HUDEP-2 (cell line): ENCODE measurements at regions not wholly inside any gene's neighbourhood (a gene's known extent, or its start where the extent isn't known, plus 50 kb on each side); places are given as distances from the start of the nearest gene placed in this dataset.
A peak's percentile ranks its signal among the peaks of the same experiment; 100 is the strongest.
"Not testable (repeated sequence)": the region's sequence is repeated elsewhere in the genome, so short reads cannot be mapped to it uniquely, and the experiment has no call there.

Experiments
- DNase-seq, 76 experiments: peaks; one replicate each; lab custom pipeline; 2025; ENCODE audit not compliant: unreplicated experiment in 76 of 76; lab: John Stamatoyannopoulos, UW

GRCh38 chr18:33826151-33826550, 248.1 kb downstream of the ASXL3 start:
- no peak for DNase-seq

GRCh38 chr18:33821503-33821902, 243.5 kb downstream of the ASXL3 start:
- no peak for DNase-seq

DNA sequence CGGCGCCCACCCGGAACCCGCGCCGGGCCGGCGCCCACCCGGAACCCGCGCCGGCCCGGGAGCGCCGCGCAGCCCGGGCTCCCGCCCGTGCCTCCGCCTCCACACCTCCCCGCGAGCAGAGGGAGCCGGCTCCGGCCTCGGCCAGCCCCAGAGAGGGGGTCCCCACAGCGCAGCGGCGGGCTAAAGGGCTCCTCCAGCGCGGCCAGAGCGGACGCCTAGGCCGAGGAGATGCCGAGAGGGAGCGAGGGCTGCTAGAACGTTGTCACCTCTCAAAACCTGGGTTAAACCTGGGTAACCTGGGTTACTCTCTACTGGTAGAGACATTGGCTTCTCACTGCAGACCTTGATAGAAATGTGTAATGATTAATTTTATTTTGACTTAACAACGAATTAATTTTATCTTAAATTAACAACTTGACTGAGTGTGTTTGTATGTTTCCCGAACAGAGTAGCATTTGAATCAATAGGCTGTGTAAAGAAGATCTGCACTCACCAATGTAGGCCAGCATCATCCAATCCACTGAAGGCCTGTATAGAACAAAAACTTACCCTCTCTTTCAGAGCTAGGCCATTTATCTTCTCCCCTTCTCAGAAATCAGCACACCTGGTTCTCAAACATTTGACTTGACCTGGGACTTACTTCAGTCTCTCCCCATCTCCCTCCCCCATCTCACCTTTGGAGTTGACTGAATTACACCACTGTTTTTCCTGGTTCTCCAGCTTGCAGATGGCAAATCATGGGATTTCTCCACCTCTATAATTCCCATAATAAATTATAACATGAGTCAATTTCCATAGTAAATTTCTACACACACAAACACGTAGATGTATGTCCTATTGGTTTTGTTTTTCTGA, 242.7 kb downstream of the ASXL3 start:
- no peak for DNase-seq

DNA sequence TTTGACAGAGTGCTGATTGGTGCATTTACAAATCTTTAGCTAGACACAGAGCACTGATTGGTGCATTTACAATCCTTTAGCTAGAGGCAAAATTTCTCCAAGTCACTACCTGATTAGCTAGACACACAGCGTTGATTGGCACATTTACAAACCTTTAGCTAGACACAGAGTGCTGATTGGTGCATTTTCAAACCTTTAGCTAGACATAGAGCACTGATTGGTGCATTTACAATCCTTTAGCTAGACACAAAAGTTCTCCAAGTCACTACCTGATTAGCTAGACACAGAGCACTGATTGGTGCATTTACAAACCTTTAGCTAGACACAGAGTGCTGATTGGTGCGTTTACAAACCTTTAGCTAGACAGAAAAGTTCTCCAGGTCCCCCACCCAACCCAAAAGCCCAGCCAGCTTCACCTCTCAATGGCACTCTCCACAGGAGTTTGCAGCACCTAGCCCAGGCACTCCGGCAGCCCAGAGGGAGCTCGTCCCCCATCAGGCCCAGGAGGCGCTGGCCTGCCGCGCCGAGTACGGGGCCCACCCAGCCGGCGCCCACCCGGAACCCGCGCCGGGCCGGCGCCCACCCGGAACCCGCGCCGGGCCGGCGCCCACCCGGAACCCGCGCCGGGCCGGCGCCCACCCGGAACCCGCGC, 241.8 kb downstream of the ASXL3 start:
- not testable (repeated sequence) for DNase-seq

DNA sequence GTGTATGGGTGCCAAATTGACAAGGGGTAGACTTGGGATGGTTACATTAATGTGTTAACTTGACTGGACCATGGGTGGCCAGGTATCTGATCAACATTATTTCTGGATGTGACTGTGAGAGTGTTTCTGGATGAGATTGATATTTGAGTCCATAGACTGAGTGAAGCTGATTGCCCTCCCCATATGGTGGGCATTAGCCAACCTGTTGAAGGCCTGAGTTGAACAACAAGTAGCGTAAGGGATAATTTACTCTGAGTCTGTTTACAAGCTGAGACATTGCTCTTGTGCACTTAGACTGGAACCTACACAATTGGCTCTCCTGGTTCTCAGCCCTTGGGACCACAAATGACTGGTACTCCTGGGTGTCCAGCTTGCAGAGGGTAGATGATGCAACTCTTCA, 240.1 kb downstream of the ASXL3 start:
- no peak for DNase-seq

GRCh38 chr18:33817096-33817495, 239.1 kb downstream of the ASXL3 start:
- no peak for DNase-seq

- DNase-seq: no peak
These were observed 236.5 kb downstream of the ASXL3 start for GRCh38 chr18:33814546-33814945.

- DNase-seq: no peak
These were observed 234.2 kb downstream of the ASXL3 start for GRCh38 chr18:33812186-33812585.

DNA sequence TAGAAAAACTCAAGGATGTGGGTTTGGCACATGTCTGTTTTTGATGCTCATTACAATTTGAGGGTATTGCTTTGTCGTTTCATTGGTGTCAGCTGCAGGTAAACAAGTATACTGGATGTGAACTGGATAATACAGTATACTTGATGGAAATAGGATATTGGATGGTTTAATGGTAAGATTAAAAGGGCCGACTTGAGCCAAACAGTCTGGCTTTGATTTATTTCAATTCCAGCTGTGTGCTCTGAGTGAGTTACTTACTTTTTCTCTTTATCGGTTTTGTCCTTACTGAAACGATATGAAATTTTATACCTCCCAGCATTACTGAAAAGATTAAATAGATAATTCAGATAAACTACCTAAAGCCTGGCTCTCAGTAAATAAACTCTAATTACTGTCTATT, 227.6 kb downstream of the ASXL3 start:
- no peak for DNase-seq

GRCh38 chr18:33804258-33804657, 226.2 kb downstream of the ASXL3 start:
- peak in 1 of 76 experiments; percentile 1 for DNase-seq

DNA sequence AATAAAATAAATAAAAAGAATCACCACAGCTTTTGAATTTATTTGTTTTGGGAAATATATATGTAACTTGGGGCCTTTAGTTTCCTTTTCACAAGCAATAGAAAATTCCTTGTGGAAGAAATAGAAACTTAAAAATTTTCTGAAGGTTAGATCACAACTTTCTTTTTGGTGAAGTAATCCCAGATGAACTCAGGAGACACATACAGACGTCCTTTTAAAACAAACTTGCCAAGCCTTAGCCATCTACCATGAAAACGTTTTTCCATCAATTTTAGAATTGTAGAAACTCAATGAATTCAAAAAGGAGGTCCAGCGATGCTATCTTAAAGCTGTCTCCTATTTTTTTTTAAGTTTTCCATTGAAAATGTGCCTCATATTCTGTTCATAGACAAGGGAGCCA, 225.6 kb downstream of the ASXL3 start:
- no peak for DNase-seq

GRCh38 chr18:33802955-33803354, 224.9 kb downstream of the ASXL3 start:
- DNase-seq: no peak
